Activated CD4-positive, alpha-beta T cell treated with anti-CD3 and anti-CD28 coated beads for 24 hours (primary cell): ENCODE measurements at regions not wholly inside any gene's neighbourhood (a gene's known extent, or its start where the extent isn't known, plus 50 kb on each side); places are given as distances from the start of the nearest gene placed in this dataset.
"Not testable (repeated sequence)": the region's sequence is repeated elsewhere in the genome, so short reads cannot be mapped to it uniquely, and the experiment has no call there.

Source experiments
- DNase-seq, 2 donors: peaks; one replicate each; pipeline ENCODE4 v3.0.0-alpha.2; 2020; ENCODE audit warnings: low read depth in 2 of 2

- no peak for DNase-seq
Measured at GRCh38 chr2:16221461-16222010, 281.2 kb downstream of the MYCN start.

- no peak for DNase-seq
Measured at GRCh38 chr2:16219292-16219975, 279.1 kb downstream of the MYCN start.

GRCh38 chr2:16218625-16219024 lies 278.3 kb downstream of the MYCN start:
- DNase-seq = no peak

DNA sequence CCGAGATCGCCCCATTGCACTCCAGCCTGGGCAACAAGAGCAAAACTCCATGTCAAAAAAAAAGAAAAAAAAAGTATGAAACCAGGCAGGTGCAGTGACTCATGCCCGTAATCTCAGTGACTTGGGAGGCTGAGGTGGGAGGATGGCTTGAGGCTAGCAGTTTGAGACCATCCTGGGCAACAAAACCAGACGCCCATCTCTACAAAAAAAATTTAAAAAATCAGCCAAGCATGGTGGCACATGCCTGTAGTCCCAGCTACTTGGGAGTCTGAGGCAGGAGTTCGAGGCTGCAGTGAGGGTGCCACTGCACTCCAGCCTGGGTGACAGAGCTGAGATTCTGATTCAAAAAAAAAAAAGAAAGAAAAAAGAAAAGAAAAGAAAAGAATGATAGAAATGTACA lies 277.8 kb downstream of the MYCN start:
- DNase-seq = no peak

DNA sequence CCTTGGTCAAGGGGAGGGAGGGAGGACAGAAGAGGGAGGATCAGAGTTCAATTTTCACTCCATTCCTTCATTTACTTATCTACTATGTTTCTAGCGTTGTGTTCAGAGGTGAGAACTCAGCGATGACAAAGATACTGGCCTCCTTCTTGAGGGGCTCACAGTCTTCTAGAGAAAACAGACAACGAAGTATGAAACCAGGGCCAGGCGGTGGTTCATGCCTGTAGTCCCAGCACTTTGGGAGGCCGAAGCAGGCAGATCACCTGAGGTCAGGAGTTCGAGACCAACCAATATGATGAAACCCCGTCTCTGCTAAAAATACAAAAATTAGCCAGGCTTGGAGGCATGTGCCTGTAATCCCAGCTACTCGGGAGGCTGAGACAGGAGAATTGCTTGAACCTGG lies 277.4 kb downstream of the MYCN start:
- not testable (repeated sequence) for DNase-seq

- DNase-seq = no peak
Measured at GRCh38 chr2:16217291-16217690, 276.9 kb downstream of the MYCN start.

GRCh38 chr2:16216558-16216945 lies 276.2 kb downstream of the MYCN start:
- DNase-seq = no peak

GRCh38 chr2:16215902-16216557 lies 275.7 kb downstream of the MYCN start:
- DNase-seq = no peak

- DNase-seq = no peak
Measured at GRCh38 chr2:16214861-16215260, 274.5 kb downstream of the MYCN start.

- DNase-seq = no peak
Measured at GRCh38 chr2:16214391-16214790, 274.0 kb downstream of the MYCN start.

DNA sequence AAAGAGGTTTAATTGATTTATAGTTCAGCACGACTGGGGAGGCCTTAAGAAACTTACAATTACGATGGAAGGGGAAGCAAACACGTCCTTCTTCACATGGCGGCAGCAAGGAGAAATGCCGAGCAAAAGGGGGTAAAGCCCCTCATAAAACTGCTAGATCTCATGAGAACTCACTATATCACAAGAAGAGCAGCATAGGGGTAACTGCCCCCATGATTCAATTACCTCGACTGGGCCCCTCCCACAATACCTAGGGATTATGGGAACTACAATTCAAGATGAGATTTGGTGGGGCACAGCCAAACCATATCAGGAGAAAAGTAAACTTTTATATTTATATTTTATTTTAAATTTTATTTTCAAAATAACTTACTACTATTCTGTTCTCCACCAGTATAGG lies 272.0 kb downstream of the MYCN start:
- no peak for DNase-seq

- no peak for DNase-seq
Measured at GRCh38 chr2:16211341-16211740, 271.0 kb downstream of the MYCN start.

- no peak for DNase-seq
Measured at GRCh38 chr2:16210841-16211240, 270.5 kb downstream of the MYCN start.

DNA sequence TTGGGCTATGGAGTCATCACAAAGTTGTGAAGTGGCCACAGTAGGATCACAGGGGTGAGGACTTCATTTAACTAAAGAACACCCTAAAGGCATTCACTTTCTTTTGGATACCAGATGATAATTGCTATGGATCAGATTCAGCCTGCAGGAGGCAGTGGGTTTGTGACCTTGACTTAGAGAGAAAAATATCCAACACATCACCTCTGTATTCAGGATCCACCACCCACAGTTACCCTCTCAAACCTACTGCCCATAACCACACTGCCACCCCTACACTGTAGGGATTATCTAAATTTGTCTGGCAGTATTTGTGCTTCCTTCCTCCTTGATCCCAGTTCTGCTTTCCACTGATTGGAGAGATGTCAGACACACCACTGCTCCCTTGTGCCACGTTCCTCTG lies 269.4 kb downstream of the MYCN start:
- DNase-seq = no peak

DNA sequence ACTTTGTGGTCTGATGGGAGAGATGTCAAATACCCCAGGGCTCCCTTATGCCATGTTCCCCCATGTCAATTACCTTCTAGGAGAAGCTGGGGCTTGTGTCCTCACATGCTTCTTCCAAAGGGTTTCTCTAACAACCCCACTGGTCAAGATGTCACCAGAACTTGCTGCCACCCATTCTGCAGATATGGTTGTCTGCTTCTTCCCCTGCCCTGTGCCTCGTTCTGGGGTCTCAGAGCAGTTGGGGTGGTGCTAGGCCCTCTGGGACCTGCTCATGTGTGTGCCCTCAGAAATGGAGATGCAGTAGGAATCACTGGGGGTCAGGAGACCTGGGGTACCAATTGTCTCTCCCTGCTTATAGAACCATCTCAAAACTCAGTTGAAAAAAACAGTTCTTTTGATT lies 268.6 kb downstream of the MYCN start:
- DNase-seq = no peak

DNA sequence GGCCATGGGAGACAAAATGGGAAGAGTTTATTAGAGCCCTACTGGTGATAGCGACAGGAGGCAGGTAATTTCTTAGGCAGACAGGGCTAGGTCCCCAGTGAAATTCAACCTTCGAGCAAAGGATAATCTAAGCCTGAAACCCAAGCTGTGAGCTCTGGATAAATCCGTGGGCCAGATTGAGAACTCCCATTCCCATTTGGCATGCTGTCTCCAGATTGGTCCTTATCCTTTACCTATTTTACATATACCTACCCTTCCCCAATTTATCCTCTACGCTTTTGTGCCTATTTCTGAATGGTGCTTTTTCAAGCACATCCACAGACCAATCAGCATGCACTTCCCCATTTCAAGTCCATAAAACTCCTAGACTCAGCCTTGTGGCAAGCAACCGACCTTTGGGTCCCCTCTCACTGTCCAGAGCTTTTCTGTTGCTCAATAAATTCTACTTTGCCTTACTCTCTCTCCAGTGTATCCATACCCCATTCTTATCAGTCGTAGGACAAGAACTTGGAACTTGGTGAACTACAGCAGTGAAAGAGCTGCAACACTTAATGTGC lies 268.0 kb downstream of the MYCN start:
- DNase-seq = no peak

- no peak for DNase-seq
Measured at GRCh38 chr2:16207611-16208010, 267.3 kb downstream of the MYCN start.

DNA sequence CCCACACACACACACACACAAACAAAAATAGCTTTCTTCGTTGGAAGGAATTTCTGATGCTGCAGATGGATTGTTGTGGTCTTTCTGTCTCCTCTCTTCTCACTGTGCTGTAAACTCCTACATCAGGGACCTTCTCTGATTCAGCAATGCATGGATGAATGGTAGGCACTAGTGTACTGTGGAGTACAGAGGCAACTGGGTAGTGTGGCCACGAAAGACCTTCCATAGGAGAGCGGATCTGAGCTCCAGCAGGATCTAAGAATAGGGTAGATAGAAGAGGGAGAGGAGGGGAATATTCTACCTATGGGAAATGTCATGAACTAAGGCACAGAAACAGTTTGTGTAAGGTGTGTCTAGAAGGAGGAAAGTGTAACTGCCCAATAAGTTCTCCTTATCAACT lies 266.8 kb downstream of the MYCN start:
- no peak for DNase-seq

GRCh38 chr2:16206191-16206944 lies 266.0 kb downstream of the MYCN start:
- no peak for DNase-seq

DNA sequence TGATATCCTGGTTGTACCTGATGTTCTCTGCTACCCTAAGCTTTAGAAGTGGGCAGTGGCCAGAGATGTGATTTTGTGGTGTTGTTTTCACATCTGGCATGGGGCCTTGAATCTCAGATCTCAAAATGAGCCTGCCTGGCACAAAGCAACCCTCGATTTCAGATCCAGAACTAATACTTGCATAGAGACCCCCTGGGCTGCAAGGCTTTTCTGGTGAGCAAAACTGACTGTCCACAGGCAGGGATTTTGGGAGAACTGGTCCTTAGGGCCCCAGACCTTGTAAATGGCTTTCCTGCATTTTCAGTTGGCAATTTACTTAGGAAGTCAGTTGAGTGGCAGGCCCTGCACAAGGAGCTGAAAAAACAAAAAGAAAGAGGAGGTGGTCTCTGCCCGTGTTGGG lies 265.3 kb downstream of the MYCN start:
- DNase-seq = no peak

- DNase-seq = no peak
Measured at GRCh38 chr2:16204886-16205620, 264.7 kb downstream of the MYCN start.

GRCh38 chr2:16204251-16204650 lies 263.9 kb downstream of the MYCN start:
- no peak for DNase-seq
